SU-DHL-6 (cell line): ENCODE measurements at regions not wholly inside any gene's neighbourhood (a gene's known extent, or its start where the extent isn't known, plus 50 kb on each side); places are given as distances from the start of the nearest gene placed in this dataset.

ENCODE experiments used
- H2AFZ ChIP-seq: fragments of 200-600 bp; sonication (generic); 2 replicates; pipeline ENCODE4 v1.6.1; 2014; ENCODE audit warnings: low read depth, mild to moderate bottlenecking, moderate library complexity, mixed read lengths, antibody characterized with exemption, low read length; ENCODE audit not compliant: severe bottlenecking
- H3F3A ChIP-seq: fragments of 200-600 bp; shearing (Covaris generic); 2 replicates; pipeline ENCODE4 v1.6.0; 2016; ENCODE audit warnings: antibody characterized with exemption, mild to moderate bottlenecking; ENCODE audit not compliant: insufficient read depth
- H3K27ac ChIP-seq: fragments of 200-600 bp; sonication (generic); 2 replicates; pipeline ENCODE4 v1.5.1; 2016; ENCODE audit warnings: low read depth, mild to moderate bottlenecking, low read length, moderate library complexity, mixed read lengths
- H3K27me3 ChIP-seq: fragments of 200-600 bp; sonication (generic), shearing (Covaris generic); 2 replicates; pipeline ENCODE4 v1.6.0; 2014; ENCODE audit warnings: mild to moderate bottlenecking, low read length
- H3K36me3 ChIP-seq: fragments of 200-600 bp; sonication (generic); 2 replicates; pipeline ENCODE4 v1.6.1; 2014; ENCODE audit warnings: mild to moderate bottlenecking, low read length, mixed read lengths
- H3K4me2 ChIP-seq: fragments of 300-600, 200-600 bp; shearing (Covaris generic), sonication (generic); 2 replicates; pipeline ENCODE4 v1.6.0; 2014; ENCODE audit warnings: low read length, low read depth, mild to moderate bottlenecking; ENCODE audit not compliant: poor library complexity, severe bottlenecking
- H3K4me3 ChIP-seq: fragments of 200-600 bp; sonication (generic); 2 replicates; pipeline ENCODE4 v1.5.1; 2014; ENCODE audit warnings: antibody characterized with exemption, low read length, mild to moderate bottlenecking, mixed read lengths; ENCODE audit not compliant: insufficient read depth, poor library complexity, severe bottlenecking
- H3K79me2 ChIP-seq: fragments of 200-600 bp; sonication (generic); 2 replicates; pipeline ENCODE4 v1.6.1; 2014; ENCODE audit warnings: mild to moderate bottlenecking, low read length, moderate library complexity; ENCODE audit not compliant: insufficient read depth
- H3K9ac ChIP-seq: fragments of 200-600 bp; sonication (generic); 2 replicates; pipeline ENCODE4 v1.7.0; 2014; ENCODE audit warnings: mild to moderate bottlenecking, low read length
- H3K9me2 ChIP-seq: fragments of 200-600 bp; sonication (generic); replicated peaks from 2 replicates; pipeline ENCODE4 v1.6.1; 2014; ENCODE audit warnings: low read length; ENCODE audit not compliant: insufficient read depth
- H3K9me3 ChIP-seq: fragments of 200-600 bp; sonication (generic); 2 replicates; pipeline ENCODE4 v1.6.1; 2014; ENCODE audit warnings: low read length, mixed read lengths; ENCODE audit not compliant: insufficient read depth
- H4K20me1 ChIP-seq: fragments of 200-600 bp; sonication (generic); 2 replicates; pipeline ENCODE4 v1.6.1; 2014; ENCODE audit warnings: low read depth, mild to moderate bottlenecking, antibody characterized with exemption, low read length, moderate library complexity, mixed read lengths
- CTCF ChIP-seq: fragments of 200-600 bp; sonication (generic); IDR thresholded peaks from one replicate; pipeline ENCODE4 v1.5.1; 2017; ENCODE audit warnings: antibody characterized with exemption, mild to moderate bottlenecking, low read length, moderate library complexity; ENCODE audit not compliant: insufficient read depth, poor library complexity, severe bottlenecking
- EZH2phosphoT487 ChIP-seq: fragments of 200-600 bp; sonication (generic), shearing (Covaris generic); conservative IDR thresholded peaks from 2 replicates; pipeline ENCODE4 v1.6.1; 2018; ENCODE audit warnings: mild to moderate bottlenecking, antibody characterized with exemption, low read length, moderate library complexity, mixed read lengths

GRCh38 chr4:181646864-181647263, 596.3 kb upstream of the TENM3 start:
- no peak overlapping the region for H3K4me3 ChIP-seq
- H3K27ac ChIP-seq, result no peak overlapping the region
- H2AFZ ChIP-seq, result no peak overlapping the region
- H3K9me3 ChIP-seq, result no peaks in the 10 kb centered on the region
- no peaks in the 10 kb centered on the region for H4K20me1 ChIP-seq
- no peaks in the 10 kb centered on the region for H3K36me3 ChIP-seq
- no peak overlapping the region for H3K4me2 ChIP-seq
- no peaks in the 10 kb centered on the region for H3F3A ChIP-seq
- no peak overlapping the region for H3K9ac ChIP-seq
- H3K9me2 ChIP-seq, result no peaks in the 10 kb centered on the region
- TF ChIP-seq EZH2phosphoT487 (no peak), CTCF (no peak)
- H3K79me2 ChIP-seq, result no peaks in the 10 kb centered on the region
- H3K27me3 ChIP-seq, result no peaks in the 10 kb centered on the region

GRCh38 chr4:181647396-181648147, 595.6 kb upstream of the TENM3 start:
- Histone ChIP-seq H3K4me2 (no peak overlapping the region), H2AFZ (no peak overlapping the region), H3K36me3 (no peaks in the 10 kb centered on the region)

GRCh38 chr4:181650033-181650825, 593.0 kb upstream of the TENM3 start:
- Histone ChIP-seq H3K27me3 (no peaks in the 10 kb centered on the region), H3K9ac (no peak overlapping the region), H3F3A (no peaks in the 10 kb centered on the region), H3K9me2 (no peaks in the 10 kb centered on the region), H3K4me2 (no peak overlapping the region), H2AFZ (no peak overlapping the region), H3K36me3 (no peaks in the 10 kb centered on the region), H3K4me3 (no peak overlapping the region), H4K20me1 (no peaks in the 10 kb centered on the region), H3K9me3 (no peaks in the 10 kb centered on the region), H3K79me2 (no peaks in the 10 kb centered on the region), H3K27ac (no peak overlapping the region)
- TF ChIP-seq CTCF, result no peak
- TF ChIP-seq EZH2phosphoT487, result no peak

More at GRCh38 chr4:181647396-181648147, 595.6 kb upstream of the TENM3 start:
- Histone ChIP-seq H3K9me3 (no peaks in the 10 kb centered on the region), H3K4me3 (no peak overlapping the region), H3K27ac (no peak overlapping the region), H3F3A (no peaks in the 10 kb centered on the region), H3K79me2 (no peaks in the 10 kb centered on the region), H4K20me1 (no peaks in the 10 kb centered on the region), H3K27me3 (no peaks in the 10 kb centered on the region), H3K9me2 (no peaks in the 10 kb centered on the region), H3K9ac (no peak overlapping the region)
- TF ChIP-seq EZH2phosphoT487, result no peak
- TF ChIP-seq CTCF, result no peak
